Adrenal gland (tissue), 9 donors: ENCODE measurements at regions not wholly inside any gene's neighbourhood (a gene's known extent, or its start where the extent isn't known, plus 50 kb on each side); places are given as distances from the start of the nearest gene placed in this dataset.

Experiments used
- DNase-seq, 7 donors: peaks; one replicate each; pipeline ENCODE4 v3.0.0-alpha.2; 2019 to 2020
- H3K27ac ChIP-seq, 5 donors: fragments of 200-600 bp; sonication (generic) in 4 of 5; 1 replicate in 3 of 5; 2 replicates in 2 of 5; pipeline versions ENCODE4 v1.5.1 to v1.8.0; 2016 to 2020; ENCODE audit warnings: mild to moderate bottlenecking in 1 of 5
- H3K27me3 ChIP-seq: fragments of 200-600 bp; 2 replicates; pipeline ENCODE4 v1.8.0; 2021
- H3K36me3 ChIP-seq, 2 donors: fragments of 200-600 bp; replicated peaks in 1 of 2; 1 replicate in 1 of 2; 2 replicates in 1 of 2; pipeline versions ENCODE4 v1.5.1 to v1.8.0; 2018 to 2022
- H3K4me1 ChIP-seq, 2 donors: fragments of 200-600 bp; replicated peaks in 1 of 2; 1 replicate in 1 of 2; 2 replicates in 1 of 2; pipeline versions ENCODE4 v1.5.1 to v1.8.0; 2018 to 2021
- H3K4me3 ChIP-seq, 4 donors: fragments of 200-600 bp; sonication (generic) in 3 of 4; one replicate each; pipeline ENCODE4 v1.5.1; 2016 to 2018
- H3K9me3 ChIP-seq, 3 donors: fragments of 200-600 bp; sonication (generic) in 1 of 3; replicated peaks in 1 of 3; 1 replicate in 2 of 3; 2 replicates in 1 of 3; pipeline versions ENCODE4 v1.5.1 to v1.8.0; 2016 to 2021
- POLR2A ChIP-seq, 2 donors: fragments of 450-650 bp; IDR thresholded peaks; one replicate each; pipeline ENCODE4 v1.6.1; 2017; ENCODE audit warnings: antibody characterized with exemption in 2 of 2, mild to moderate bottlenecking in 2 of 2, moderate library complexity in 1 of 2
- WGBS, 4 donors: extraction: QIAGEN DNeasy Blood & Tissue Kit in 2 of 4; methylation state at CpG; one replicate each; pipeline versions ENCODE4 v1.1.5 to v1.1.7; 2013 to 2017; 5-methylcytosine and 5-hydroxymethylcytosine counted together
- intact Hi-C, 2 donors: fragments of 100-400 bp; cut with DNase I; formaldehyde crosslinking; loops; one replicate each; pipeline versions ENCODE4 v1.14.1 to v1.15.0; 2022 to 2023
- TF ChIP-seq, protein P1 (sequence below), 6 experiments: fragments of 450-650 bp in 4 of 6; fragments of 200-600 bp in 2 of 6; sonication (generic) in 1 of 6; IDR thresholded peaks; 1 replicate in 5 of 6; 2 replicates in 1 of 6; pipeline versions ENCODE4 v1.5.1 to v1.8.0; 2016 to 2021; ENCODE audit warnings: antibody characterized with exemption in 6 of 6, mild to moderate bottlenecking in 2 of 6, moderate library complexity in 1 of 6
- donor health status: healthy with polysubstance abuse.
- donor health status: Bipolar disorder and iron deficiency.
- donor health status: DM: yes; HTN: yes; CAD: no.
- donor health status: DM: no; HTN: no; CAD: no.
- donor health status: DM: no; HTN: no; CAD: no.

DNA sequence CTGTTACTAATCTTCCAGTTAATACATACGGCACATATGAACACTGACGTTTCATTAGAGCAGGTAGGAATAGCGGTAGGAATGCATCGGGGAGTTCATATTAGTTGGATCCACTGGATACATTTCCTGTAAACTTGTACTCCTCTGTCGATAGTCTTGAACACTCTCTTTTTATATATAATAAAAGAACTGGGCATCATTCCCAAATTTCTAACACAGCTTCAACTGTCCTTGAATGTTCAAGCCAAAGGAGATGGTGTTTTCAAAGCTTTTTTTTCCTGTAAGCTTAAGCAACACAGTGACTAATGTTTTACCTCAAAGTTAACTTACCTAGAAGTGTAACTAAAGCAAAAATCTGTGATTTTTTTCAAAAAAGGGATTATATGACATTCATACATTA, 195.3 kb downstream of the UTRN start:
- Histone ChIP-seq H3K36me3 (peaks cover 0 to 14% of the 10 kb centered on the region in 2 donors), H3K4me1 (peaks cover 17 to 24% of the 10 kb centered on the region in 2 donors), H3K27me3 (no peaks in the 10 kb centered on the region), H3K9me3 (no peaks in the 10 kb centered on the region), H3K27ac (peak overlapping the region in 2 of 5 donors; percentile 24), H3K4me3 (no peak overlapping the region)
- no peak for DNase-seq
- 50 to 65% (median 54%) methylated on average over 5 of the region's 5 CpGs for WGBS, 4 donors
- TF ChIP-seq POLR2A (IDR thresholded peaks at IDR 0.05): no peak
- TF ChIP-seq, protein P1, sequence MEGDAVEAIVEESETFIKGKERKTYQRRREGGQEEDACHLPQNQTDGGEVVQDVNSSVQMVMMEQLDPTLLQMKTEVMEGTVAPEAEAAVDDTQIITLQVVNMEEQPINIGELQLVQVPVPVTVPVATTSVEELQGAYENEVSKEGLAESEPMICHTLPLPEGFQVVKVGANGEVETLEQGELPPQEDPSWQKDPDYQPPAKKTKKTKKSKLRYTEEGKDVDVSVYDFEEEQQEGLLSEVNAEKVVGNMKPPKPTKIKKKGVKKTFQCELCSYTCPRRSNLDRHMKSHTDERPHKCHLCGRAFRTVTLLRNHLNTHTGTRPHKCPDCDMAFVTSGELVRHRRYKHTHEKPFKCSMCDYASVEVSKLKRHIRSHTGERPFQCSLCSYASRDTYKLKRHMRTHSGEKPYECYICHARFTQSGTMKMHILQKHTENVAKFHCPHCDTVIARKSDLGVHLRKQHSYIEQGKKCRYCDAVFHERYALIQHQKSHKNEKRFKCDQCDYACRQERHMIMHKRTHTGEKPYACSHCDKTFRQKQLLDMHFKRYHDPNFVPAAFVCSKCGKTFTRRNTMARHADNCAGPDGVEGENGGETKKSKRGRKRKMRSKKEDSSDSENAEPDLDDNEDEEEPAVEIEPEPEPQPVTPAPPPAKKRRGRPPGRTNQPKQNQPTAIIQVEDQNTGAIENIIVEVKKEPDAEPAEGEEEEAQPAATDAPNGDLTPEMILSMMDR (IDR thresholded peaks at IDR 0.05): no peak
- intact Hi-C loops: loop anchor here in 1 of 2 donors (10.0 kb wide), 1 partner anchor 266 kb away; no protein-coding TSS in a partner anchor

DNA sequence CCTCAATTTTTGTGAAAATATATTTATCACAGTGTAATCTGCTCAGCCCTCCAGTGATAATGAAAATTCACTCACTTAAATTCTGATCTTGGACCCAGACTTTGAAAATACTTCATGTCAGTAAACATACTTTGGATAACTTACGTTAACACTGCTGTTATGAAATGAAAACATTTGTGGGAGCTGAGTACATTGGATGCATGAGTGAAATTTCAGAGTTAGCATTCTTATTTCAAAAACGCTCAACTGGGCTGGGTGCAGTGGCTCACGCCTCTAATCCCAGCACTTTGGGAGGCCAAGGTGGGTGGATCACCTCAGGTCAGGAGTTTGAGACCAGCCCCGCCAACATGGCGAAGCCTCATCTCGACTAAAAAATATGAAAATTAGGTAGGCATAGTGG, 196.4 kb downstream of the UTRN start:
- Histone ChIP-seq H3K36me3 (peaks cover 0 to 23% of the 10 kb centered on the region in 2 donors), H3K27me3 (no peaks in the 10 kb centered on the region), H3K4me1 (peaks cover 10 to 16% of the 10 kb centered on the region in 2 donors), H3K27ac (no peak overlapping the region), H3K4me3 (no peak overlapping the region), H3K9me3 (no peaks in the 10 kb centered on the region)
- intact Hi-C loops: loop anchor here in 1 of 2 donors (10.0 kb wide), 1 partner anchor 267 kb away; no protein-coding TSS in a partner anchor
- TF ChIP-seq POLR2A (IDR thresholded peaks at IDR 0.05): no peak
- TF ChIP-seq, protein P1 (IDR thresholded peaks at IDR 0.05): no peak
- 75 to 79% (median 78%) methylated on average over 6 of the region's 6 CpGs for WGBS, 4 donors
- DNase-seq: no peak

DNA sequence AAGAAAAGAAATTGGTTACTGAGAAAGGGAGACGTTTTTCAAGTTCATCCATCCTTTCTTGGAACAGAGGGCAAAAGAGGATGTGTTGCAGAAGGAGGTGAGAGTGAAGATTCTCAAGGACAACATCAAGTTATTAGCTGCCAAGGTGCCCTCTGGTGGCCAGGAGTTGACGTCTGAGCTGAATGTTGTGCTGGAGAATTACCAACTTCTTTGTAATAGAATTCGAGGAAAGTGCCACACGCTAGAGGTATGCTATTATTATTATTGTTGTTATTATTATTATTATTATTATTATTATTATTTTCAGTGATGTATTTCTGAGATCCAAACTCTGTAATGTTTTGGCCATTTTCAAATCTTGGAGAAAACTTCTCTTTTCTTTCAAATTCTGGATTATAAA, 197.0 kb downstream of the UTRN start:
- Histone ChIP-seq H3K4me3 (no peak overlapping the region), H3K27ac (no peak overlapping the region), H3K4me1 (peaks cover 10 to 16% of the 10 kb centered on the region in 2 donors), H3K9me3 (no peaks in the 10 kb centered on the region), H3K27me3 (no peaks in the 10 kb centered on the region), H3K36me3 (peaks cover 0 to 25% of the 10 kb centered on the region in 2 donors)
- WGBS, 4 donors: 4 to 5% (median 4%) methylated on average over 4 of the region's 4 CpGs
- TF ChIP-seq, protein P1 (IDR thresholded peaks at IDR 0.05): peak; percentile 53 to 76 (median 66)
- no peak for TF ChIP-seq POLR2A (IDR thresholded peaks at IDR 0.05)
- intact Hi-C loops: loop anchor here in 1 of 2 donors (10.0 kb wide), 1 partner anchor 267 kb away; no protein-coding TSS in a partner anchor
- peak; percentile 71 to 94 (median 83) for DNase-seq

DNA sequence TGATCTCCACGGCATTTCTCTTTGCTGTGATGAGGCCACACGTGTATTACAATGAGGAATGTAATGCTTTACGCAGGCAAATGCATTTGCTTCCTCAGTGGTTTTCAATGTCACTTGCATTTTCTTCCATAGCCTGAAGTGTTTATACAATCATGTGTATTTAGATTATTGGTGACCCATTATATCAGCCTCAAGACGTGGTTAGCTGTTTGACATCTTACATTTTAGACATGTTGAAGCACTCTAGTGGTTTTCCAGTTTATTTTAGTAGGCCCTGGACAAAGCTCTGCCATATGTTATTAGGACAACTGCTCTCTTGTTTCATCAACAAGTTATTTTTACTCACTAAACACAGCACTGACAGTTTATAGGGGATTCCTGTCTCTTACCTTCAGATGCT, 200.4 kb downstream of the UTRN start:
- H3K4me3 ChIP-seq: no peak overlapping the region
- H3K27ac ChIP-seq: no peak overlapping the region
- peaks cover 0 to 43% of the 10 kb centered on the region in 2 donors for H3K36me3 ChIP-seq
- intact Hi-C loops: loop anchor here in 1 of 2 donors (10.0 kb wide), 1 partner anchor 271 kb away; no protein-coding TSS in a partner anchor
- no peaks in the 10 kb centered on the region for H3K9me3 ChIP-seq
- no peak for DNase-seq
- TF ChIP-seq, protein P1 (IDR thresholded peaks at IDR 0.05): no peak
- no peak for TF ChIP-seq POLR2A (IDR thresholded peaks at IDR 0.05)
- peaks cover 3 to 7% of the 10 kb centered on the region in 2 donors for H3K4me1 ChIP-seq
- H3K27me3 ChIP-seq: no peaks in the 10 kb centered on the region
- WGBS, 4 donors: 93 to 99% (median 96%) methylated on average over 4 of the region's 4 CpGs
